OCI-LY7 (cell line): ENCODE measurements at regions not wholly inside any gene's neighbourhood (a gene's known extent, or its start where the extent isn't known, plus 50 kb on each side); places are given as distances from the start of the nearest gene placed in this dataset.

Experiments
- BruUV-seq: library from RNA; stranded (reverse); fragments of 400-500 nt; replicated peaks from 2 replicates; lab custom pipeline; 2021; lab: Mats Ljungman, UMichigan
- CTCF ChIA-PET: fragments of 300-600 bp; sonication (Branson Sonifier 250); formaldehyde crosslinking; loops from one replicate; lab custom pipeline; 2022; ENCODE audit warnings: antibody characterized with exemption; ENCODE audit not compliant: unreplicated experiment; lab: Charles Lee
- POLR2A ChIA-PET: fragments of 300-600 bp; sonication (Branson Sonifier 250); formaldehyde crosslinking; loops from one replicate; lab custom pipeline; 2022; ENCODE audit warnings: antibody characterized with exemption; lab: Charles Lee
- DNase-seq: peaks from one replicate; pipeline ENCODE4 v3.0.0-alpha.2; 2015; ENCODE audit warnings: low spot score
- H2AFZ ChIP-seq: fragments of 200-600 bp; sonication (generic), shearing (Covaris generic); 2 replicates; pipeline ENCODE4 v1.6.1; 2014; ENCODE audit warnings: mild to moderate bottlenecking, antibody characterized with exemption, low read length, moderate library complexity
- H3K27ac ChIP-seq: fragments of 200-600 bp; sonication (generic); 2 replicates; pipeline ENCODE4 v1.5.1; 2014; ENCODE audit warnings: mixed run types, low read depth, mild to moderate bottlenecking, moderate library complexity, low read length, inconsistent platforms; ENCODE audit not compliant: poor library complexity, severe bottlenecking
- H3K36me3 ChIP-seq: fragments of 200-600 bp; sonication (generic); 2 replicates; pipeline ENCODE4 v1.6.1; 2014; ENCODE audit warnings: mild to moderate bottlenecking, antibody characterized with exemption, low read length, moderate library complexity, mixed read lengths; ENCODE audit not compliant: insufficient read depth
- H3K4me1 ChIP-seq: fragments of 200-600 bp; sonication (generic); 2 replicates; pipeline ENCODE4 v1.5.1; 2014; ENCODE audit warnings: mild to moderate bottlenecking, low read length; ENCODE audit not compliant: insufficient read depth, poor library complexity, severe bottlenecking
- H3K4me2 ChIP-seq: fragments of 200-600 bp; sonication (generic); 2 replicates; pipeline ENCODE4 v1.6.1; 2014; ENCODE audit warnings: mild to moderate bottlenecking, low read length
- H3K4me3 ChIP-seq: fragments of 200-600 bp; sonication (generic); 2 replicates; pipeline ENCODE4 v1.5.1; 2014; ENCODE audit warnings: mild to moderate bottlenecking, low read depth, low read length; ENCODE audit not compliant: poor library complexity, severe bottlenecking
- H3K79me2 ChIP-seq: fragments of 200-600 bp; sonication (generic); 2 replicates; pipeline ENCODE4 v1.6.1; 2016; ENCODE audit warnings: low read depth, mild to moderate bottlenecking, low read length, moderate library complexity, mixed read lengths; ENCODE audit not compliant: insufficient read depth
- H3K9me2 ChIP-seq: fragments of 200-600 bp; sonication (generic); 2 replicates; pipeline ENCODE4 v1.6.1; 2016; ENCODE audit warnings: mild to moderate bottlenecking, low read length, mixed read lengths; ENCODE audit not compliant: insufficient read depth
- H3K9me3 ChIP-seq: fragments of 200-600 bp; sonication (generic); 2 replicates; pipeline ENCODE4 v1.6.1; 2014; ENCODE audit warnings: mild to moderate bottlenecking, mixed run types, low read length, mixed read lengths
- H4K20me1 ChIP-seq: fragments of 200-600 bp; sonication (generic); 2 replicates; pipeline ENCODE4 v1.6.1; 2014; ENCODE audit warnings: mild to moderate bottlenecking, antibody characterized with exemption, low read length, moderate library complexity, mixed read lengths; ENCODE audit not compliant: insufficient read depth
- CTCF ChIP-seq: fragments of 200-600 bp; sonication (generic); conservative IDR thresholded peaks from 2 replicates; pipeline ENCODE4 v1.5.1; 2014; ENCODE audit warnings: mild to moderate bottlenecking, antibody characterized with exemption, low read length, moderate library complexity, mixed read lengths
- EZH2phosphoT487 ChIP-seq: fragments of 200-600 bp; sonication (generic); IDR thresholded peaks from 2 replicates; pipeline ENCODE4 v1.6.1; 2018; ENCODE audit warnings: low read depth, borderline replicate concordance, mild to moderate bottlenecking, mixed run types, antibody characterized with exemption, low read length, moderate library complexity, mixed read lengths
- intact Hi-C: fragments of 100-400 bp; cut with micrococcal nuclease; formaldehyde crosslinking; loops from one replicate; pipeline ENCODE4 v1.10.0; 2022; ENCODE audit not compliant: unreplicated experiment

GRCh38 chrY:8690901-8691685 lies 646.2 kb upstream of the TSPY4 start:
- H3K36me3 ChIP-seq: no peaks in the 10 kb centered on the region
- no peaks in the 10 kb centered on the region for H3K4me1 ChIP-seq
- H3K4me3 ChIP-seq: no peak overlapping the region
- H4K20me1 ChIP-seq: no peaks in the 10 kb centered on the region
- no peaks in the 10 kb centered on the region for H3K9me2 ChIP-seq
- H3K79me2 ChIP-seq: no peaks in the 10 kb centered on the region
- no TSS peak for BruUV-seq
- intact Hi-C loops: no loop called here
- no peak for TF ChIP-seq CTCF
- no peak for TF ChIP-seq EZH2phosphoT487
- H2AFZ ChIP-seq: no peak overlapping the region
- no peaks in the 10 kb centered on the region for H3K9me3 ChIP-seq
- no peak overlapping the region for H3K4me2 ChIP-seq
- CTCF ChIA-PET: no interaction called here
- POLR2A ChIA-PET: no interaction called here
- H3K27ac ChIP-seq: no peak overlapping the region
- DNase-seq: no peak

GRCh38 chrY:8698571-8698970 lies 638.7 kb upstream of the TSPY4 start:
- Histone ChIP-seq H3K4me1 (no peaks in the 10 kb centered on the region), H3K9me3 (no peaks in the 10 kb centered on the region), H3K4me2 (no peak overlapping the region), H2AFZ (no peak overlapping the region), H3K4me3 (no peak overlapping the region), H3K27ac (no peak overlapping the region), H3K79me2 (no peaks in the 10 kb centered on the region), H4K20me1 (no peaks in the 10 kb centered on the region), H3K36me3 (no peaks in the 10 kb centered on the region), H3K9me2 (no peaks in the 10 kb centered on the region)
- intact Hi-C loops: no loop called here
- no TSS peak for BruUV-seq
- POLR2A ChIA-PET: no interaction called here
- TF ChIP-seq EZH2phosphoT487: no peak
- no peak for TF ChIP-seq CTCF
- DNase-seq: no peak
- CTCF ChIA-PET: no interaction called here

GRCh38 chrY:8705636-8706300 lies 631.5 kb upstream of the TSPY4 start:
- ChIA-PET CTCF (no interaction called here), POLR2A (no interaction called here)
- H3K9me2 ChIP-seq: no peaks in the 10 kb centered on the region
- no peak overlapping the region for H3K27ac ChIP-seq
- H3K79me2 ChIP-seq: no peaks in the 10 kb centered on the region
- H3K36me3 ChIP-seq: no peaks in the 10 kb centered on the region
- no peaks in the 10 kb centered on the region for H3K9me3 ChIP-seq
- H4K20me1 ChIP-seq: no peaks in the 10 kb centered on the region
- TF ChIP-seq CTCF (no peak), EZH2phosphoT487 (no peak)
- H3K4me3 ChIP-seq: no peak overlapping the region
- no TSS peak for BruUV-seq
- no peaks in the 10 kb centered on the region for H3K4me1 ChIP-seq
- H3K4me2 ChIP-seq: no peak overlapping the region
- intact Hi-C loops: no loop called here
- H2AFZ ChIP-seq: no peak overlapping the region
- DNase-seq: no peak
